ENCODE measurements at regions not wholly inside any gene's neighbourhood (a gene's known extent, or its start where the extent isn't known, plus 50 kb on each side); places are given as distances from the start of the nearest gene placed in this dataset.

- TF ChIP-seq EZH2 (conservative IDR thresholded peaks at IDR 0.05; ENCODE audit: low read depth, low read length) (no peak), ZNF792 (CRISPR knock-in tag; IDR thresholded peaks at IDR 0.05) (no peak), HNF1A (IDR thresholded peaks at IDR 0.05; ENCODE audit: low read depth) (no peak), HNF1A (CRISPR knock-in tag; IDR thresholded peaks at IDR 0.05; ENCODE audit: borderline replicate concordance) (no peak), CTCF (CRISPR knock-in tag; IDR thresholded peaks at IDR 0.05) (peak; percentile 40), CHCHD3 (CRISPR knock-in tag; IDR thresholded peaks at IDR 0.05) (no peak), ZNF333 (CRISPR knock-in tag; IDR thresholded peaks at IDR 0.05; ENCODE audit: borderline replicate concordance) (no peak), ZNF510 (CRISPR knock-in tag; IDR thresholded peaks at IDR 0.05; ENCODE audit: low read depth) (no peak), ZNF296 (CRISPR knock-in tag; conservative IDR thresholded peaks at IDR 0.05) (no peak), ARHGAP35 (CRISPR knock-in tag; IDR thresholded peaks at IDR 0.05; ENCODE audit: borderline replicate concordance) (no peak), KMT2A (CRISPR knock-in tag; IDR thresholded peaks at IDR 0.05) (no peak)
These were observed 465.5 kb downstream of the GUCY1A2 start for GRCh38 chr11:106552694-106553203.
